ENCODE measurements at regions not wholly inside any gene's neighbourhood (a gene's known extent, or its start where the extent isn't known, plus 50 kb on each side); places are given as distances from the start of the nearest gene placed in this dataset.

GRCh38 chr10:90180886-90181691, 479.7 kb downstream of the KIF20B start:
- no peaks in the 10 kb centered on the region for H3K79me1 ChIP-seq (ENCODE audit: low read depth, low read length)
- H3K27ac ChIP-seq (replicated peaks; ENCODE audit: low read length), result no peak overlapping the region
- WGBS, 2 donors (ENCODE audit: extremely low coverage in 2 of 2, insufficient read length in 2 of 2, insufficient replicate concordance in 1 of 2), result no CpG with 5 or more reads among the region's 7 CpGs

GRCh38 chr10:90192825-90193224, 491.4 kb downstream of the KIF20B start:
- Histone ChIP-seq H3K9ac (ENCODE audit: low read depth, low read length, poor library complexity) (no peak overlapping the region), H2BK15ac (ENCODE audit: low read length) (no peak overlapping the region), H2AK5ac (ENCODE audit: low read depth, low read length) (no peak overlapping the region), H4K91ac (ENCODE audit: low read depth, low read length, poor library complexity) (no peak overlapping the region), H3K9me3 (replicated peaks in 1 of 2; ENCODE audit: control insufficient read depth in 2 of 2, insufficient read depth in 1 of 2, low read depth in 1 of 2, low read length in 2 of 2) (no peaks in the 10 kb centered on the region), H2BK12ac (ENCODE audit: low read length) (no peak overlapping the region), H3K79me1 (ENCODE audit: low read depth, low read length) (no peaks in the 10 kb centered on the region), H2BK120ac (ENCODE audit: low read depth, low read length) (no peak overlapping the region), H3K36me3 (replicated peaks in 1 of 2; ENCODE audit: control insufficient read depth in 2 of 2, insufficient read depth in 2 of 2, low read length in 2 of 2) (no peaks in the 10 kb centered on the region), H2AFZ (ENCODE audit: low read length) (no peak overlapping the region), H3K27ac (replicated peaks; ENCODE audit: low read length) (no peak overlapping the region), H3K4ac (ENCODE audit: low read length) (no peak overlapping the region), H3K27me3 (ENCODE audit: control insufficient read depth in 3 of 3, insufficient read depth in 3 of 3, low read depth in 1 of 3, low read length in 3 of 3) (no peaks in the 10 kb centered on the region), H3K4me1 (ENCODE audit: control insufficient read depth in 2 of 2, insufficient read depth in 1 of 2, low read depth in 1 of 2, low read length in 2 of 2) (no peaks in the 10 kb centered on the region), H2BK5ac (ENCODE audit: low read length) (no peak overlapping the region), H3K23ac (ENCODE audit: low read depth, low read length, poor library complexity) (no peak overlapping the region), H4K8ac (ENCODE audit: low read depth, low read length) (no peak overlapping the region), H3K4me2 (ENCODE audit: insufficient read depth, low read length, poor library complexity, severe bottlenecking) (no peak overlapping the region), H3K4me3 (ENCODE audit: low read length in 2 of 2) (no peak overlapping the region), H3K14ac (ENCODE audit: low read length) (no peak overlapping the region), H3K18ac (ENCODE audit: low read length) (no peak overlapping the region)
- WGBS, 2 donors (ENCODE audit: extremely low coverage in 2 of 2, insufficient read length in 2 of 2, insufficient replicate concordance in 1 of 2), result no CpG with 5 or more reads among the region's 1 CpG
- DNase-seq (ENCODE audit: low spot score), result no peak

More at GRCh38 chr10:90180886-90181691, 479.7 kb downstream of the KIF20B start:
- H3K18ac ChIP-seq (ENCODE audit: low read length), result no peak overlapping the region
- no peak overlapping the region for H3K9ac ChIP-seq (ENCODE audit: low read depth, low read length, poor library complexity)
- H2BK120ac ChIP-seq (ENCODE audit: low read depth, low read length), result no peak overlapping the region
- H3K4me3 ChIP-seq (ENCODE audit: low read length in 2 of 2), result no peak overlapping the region
- no peak overlapping the region for H2AFZ ChIP-seq (ENCODE audit: low read length)
- H3K4me1 ChIP-seq (ENCODE audit: control insufficient read depth in 2 of 2, insufficient read depth in 1 of 2, low read depth in 1 of 2, low read length in 2 of 2), result no peaks in the 10 kb centered on the region
- H3K36me3 ChIP-seq (replicated peaks in 1 of 2; ENCODE audit: control insufficient read depth in 2 of 2, insufficient read depth in 2 of 2, low read length in 2 of 2), result no peaks in the 10 kb centered on the region
- H2BK15ac ChIP-seq (ENCODE audit: low read length), result no peak overlapping the region
- no peak overlapping the region for H2AK5ac ChIP-seq (ENCODE audit: low read depth, low read length)
- no peak overlapping the region for H2BK5ac ChIP-seq (ENCODE audit: low read length)
- H3K14ac ChIP-seq (ENCODE audit: low read length), result no peak overlapping the region
- H3K9me3 ChIP-seq (replicated peaks in 1 of 2; ENCODE audit: control insufficient read depth in 2 of 2, insufficient read depth in 1 of 2, low read depth in 1 of 2, low read length in 2 of 2), result no peaks in the 10 kb centered on the region
- no peak overlapping the region for H4K8ac ChIP-seq (ENCODE audit: low read depth, low read length)
- H3K4ac ChIP-seq (ENCODE audit: low read length), result no peak overlapping the region
- H3K4me2 ChIP-seq (ENCODE audit: insufficient read depth, low read length, poor library complexity, severe bottlenecking), result no peak overlapping the region
- H3K23ac ChIP-seq (ENCODE audit: low read depth, low read length, poor library complexity), result no peak overlapping the region
- H3K27me3 ChIP-seq (ENCODE audit: control insufficient read depth in 3 of 3, insufficient read depth in 3 of 3, low read depth in 1 of 3, low read length in 3 of 3), result no peaks in the 10 kb centered on the region
- H2BK12ac ChIP-seq (ENCODE audit: low read length), result no peak overlapping the region
- H4K91ac ChIP-seq (ENCODE audit: low read depth, low read length, poor library complexity), result no peak overlapping the region
- DNase-seq (ENCODE audit: low spot score), result no peak

GRCh38 chr10:90193240-90193985, 492.0 kb downstream of the KIF20B start:
- no peaks in the 10 kb centered on the region for H3K79me1 ChIP-seq (ENCODE audit: low read depth, low read length)
- H2BK5ac ChIP-seq (ENCODE audit: low read length), result no peak overlapping the region
- H4K91ac ChIP-seq (ENCODE audit: low read depth, low read length, poor library complexity), result no peak overlapping the region
- no peaks in the 10 kb centered on the region for H3K4me1 ChIP-seq (ENCODE audit: control insufficient read depth in 2 of 2, insufficient read depth in 1 of 2, low read depth in 1 of 2, low read length in 2 of 2)
- no peak for DNase-seq (ENCODE audit: low spot score)
- H3K4me2 ChIP-seq (ENCODE audit: insufficient read depth, low read length, poor library complexity, severe bottlenecking), result no peak overlapping the region
- no peak overlapping the region for H2BK15ac ChIP-seq (ENCODE audit: low read length)
- no peak overlapping the region for H3K27ac ChIP-seq (replicated peaks; ENCODE audit: low read length)
- H3K9ac ChIP-seq (ENCODE audit: low read depth, low read length, poor library complexity), result no peak overlapping the region
- no peak overlapping the region for H2BK120ac ChIP-seq (ENCODE audit: low read depth, low read length)
- H3K36me3 ChIP-seq (replicated peaks in 1 of 2; ENCODE audit: control insufficient read depth in 2 of 2, insufficient read depth in 2 of 2, low read length in 2 of 2), result no peaks in the 10 kb centered on the region
- no peak overlapping the region for H3K4ac ChIP-seq (ENCODE audit: low read length)
- H3K23ac ChIP-seq (ENCODE audit: low read depth, low read length, poor library complexity), result no peak overlapping the region
- H2AFZ ChIP-seq (ENCODE audit: low read length), result no peak overlapping the region
- H3K4me3 ChIP-seq (ENCODE audit: low read length in 2 of 2), result no peak overlapping the region
- no peak overlapping the region for H4K8ac ChIP-seq (ENCODE audit: low read depth, low read length)
- no peak overlapping the region for H2AK5ac ChIP-seq (ENCODE audit: low read depth, low read length)
- H3K27me3 ChIP-seq (ENCODE audit: control insufficient read depth in 3 of 3, insufficient read depth in 3 of 3, low read depth in 1 of 3, low read length in 3 of 3), result no peaks in the 10 kb centered on the region
- no CpG with 5 or more reads among the region's 2 CpGs for WGBS, 2 donors (ENCODE audit: extremely low coverage in 2 of 2, insufficient read length in 2 of 2, insufficient replicate concordance in 1 of 2)
- no peak overlapping the region for H2BK12ac ChIP-seq (ENCODE audit: low read length)
- H3K18ac ChIP-seq (ENCODE audit: low read length), result no peak overlapping the region
- H3K9me3 ChIP-seq (replicated peaks in 1 of 2; ENCODE audit: control insufficient read depth in 2 of 2, insufficient read depth in 1 of 2, low read depth in 1 of 2, low read length in 2 of 2), result no peaks in the 10 kb centered on the region
- H3K14ac ChIP-seq (ENCODE audit: low read length), result no peak overlapping the region

- Histone ChIP-seq H2AFZ (ENCODE audit: low read length) (no peak overlapping the region), H3K79me1 (ENCODE audit: low read depth, low read length) (no peaks in the 10 kb centered on the region), H3K4me2 (ENCODE audit: insufficient read depth, low read length, poor library complexity, severe bottlenecking) (no peak overlapping the region), H3K23ac (ENCODE audit: low read depth, low read length, poor library complexity) (no peak overlapping the region), H4K91ac (ENCODE audit: low read depth, low read length, poor library complexity) (no peak overlapping the region), H3K36me3 (replicated peaks in 1 of 2; ENCODE audit: control insufficient read depth in 2 of 2, insufficient read depth in 2 of 2, low read length in 2 of 2) (no peaks in the 10 kb centered on the region), H2BK15ac (ENCODE audit: low read length) (no peak overlapping the region), H2BK12ac (ENCODE audit: low read length) (no peak overlapping the region), H2BK5ac (ENCODE audit: low read length) (no peak overlapping the region), H3K4me1 (ENCODE audit: control insufficient read depth in 2 of 2, insufficient read depth in 1 of 2, low read depth in 1 of 2, low read length in 2 of 2) (no peaks in the 10 kb centered on the region), H3K4ac (ENCODE audit: low read length) (no peak overlapping the region), H3K18ac (ENCODE audit: low read length) (no peak overlapping the region), H3K27me3 (ENCODE audit: control insufficient read depth in 3 of 3, insufficient read depth in 3 of 3, low read depth in 1 of 3, low read length in 3 of 3) (no peaks in the 10 kb centered on the region), H3K14ac (ENCODE audit: low read length) (no peak overlapping the region), H3K9ac (ENCODE audit: low read depth, low read length, poor library complexity) (no peak overlapping the region), H2BK120ac (ENCODE audit: low read depth, low read length) (no peak overlapping the region), H3K27ac (replicated peaks; ENCODE audit: low read length) (no peak overlapping the region), H3K9me3 (replicated peaks in 1 of 2; ENCODE audit: control insufficient read depth in 2 of 2, insufficient read depth in 1 of 2, low read depth in 1 of 2, low read length in 2 of 2) (no peaks in the 10 kb centered on the region), H4K8ac (ENCODE audit: low read depth, low read length) (no peak overlapping the region), H2AK5ac (ENCODE audit: low read depth, low read length) (no peak overlapping the region), H3K4me3 (ENCODE audit: low read length in 2 of 2) (no peak overlapping the region)
- DNase-seq (ENCODE audit: low spot score), result no peak
- WGBS, 2 donors (ENCODE audit: extremely low coverage in 2 of 2, insufficient read length in 2 of 2, insufficient replicate concordance in 1 of 2), result no CpG with 5 or more reads among the region's 3 CpGs
Measured at GRCh38 chr10:90195288-90195840, 494.0 kb downstream of the KIF20B start.

Data from neuronal stem cell (in vitro differentiated cells).